Stimulated activated CD8-positive, alpha-beta memory T cell treated with anti-CD3 and anti-CD28 coated beads, Interleukin-15, amount 100 ng/mL, for 48 hours (primary cell): ENCODE measurements at regions not wholly inside any gene's neighbourhood (a gene's known extent, or its start where the extent isn't known, plus 50 kb on each side); places are given as distances from the start of the nearest gene placed in this dataset.
"Not testable (repeated sequence)": the region's sequence is repeated elsewhere in the genome, so short reads cannot be mapped to it uniquely, and the experiment has no call there.

Experiments
- DNase-seq, 2 donors: peaks; one replicate each; pipeline ENCODE4 v3.0.0-alpha.2; 2020; ENCODE audit warnings: low read depth in 2 of 2

GRCh38 chr16:61432421-61432820 lies 603.8 kb downstream of the CDH8 start:
- no peak for DNase-seq

GRCh38 chr16:61421111-61421510 lies 615.1 kb downstream of the CDH8 start:
- no peak for DNase-seq

- DNase-seq: no peak
These were observed 616.4 kb downstream of the CDH8 start for GRCh38 chr16:61419791-61420190.

- DNase-seq: not testable (repeated sequence)
These were observed 617.4 kb downstream of the CDH8 start for GRCh38 chr16:61418802-61419201.

- no peak for DNase-seq
These were observed 621.1 kb downstream of the CDH8 start for GRCh38 chr16:61415126-61415525.

- DNase-seq: no peak
These were observed 623.2 kb downstream of the CDH8 start for GRCh38 chr16:61413021-61413420.

GRCh38 chr16:61412562-61412961 lies 623.7 kb downstream of the CDH8 start:
- DNase-seq: no peak

- no peak for DNase-seq
These were observed 626.6 kb downstream of the CDH8 start for GRCh38 chr16:61409604-61410003.

- DNase-seq: no peak
These were observed 632.9 kb downstream of the CDH8 start for GRCh38 chr16:61403386-61403785.

- no peak for DNase-seq
These were observed 644.3 kb downstream of the CDH8 start for GRCh38 chr16:61391896-61392295.

- DNase-seq: no peak
These were observed 645.1 kb downstream of the CDH8 start for GRCh38 chr16:61390965-61391637.

- DNase-seq: no peak
These were observed 650.7 kb downstream of the CDH8 start for GRCh38 chr16:61385392-61386071.

- DNase-seq: no peak
These were observed 653.8 kb downstream of the CDH8 start for GRCh38 chr16:61382435-61382834.

GRCh38 chr16:61379311-61379710 lies 656.9 kb downstream of the CDH8 start:
- DNase-seq: no peak

- no peak for DNase-seq
These were observed 662.2 kb downstream of the CDH8 start for GRCh38 chr16:61374071-61374470.

- no peak for DNase-seq
These were observed 664.4 kb downstream of the CDH8 start for GRCh38 chr16:61371881-61372280.

GRCh38 chr16:61371388-61371787 lies 664.9 kb downstream of the CDH8 start:
- no peak for DNase-seq

- no peak for DNase-seq
These were observed 665.7 kb downstream of the CDH8 start for GRCh38 chr16:61370564-61370963.

- no peak for DNase-seq
These were observed 670.2 kb downstream of the CDH8 start for GRCh38 chr16:61366006-61366405.

GRCh38 chr16:61364990-61365389 lies 671.2 kb downstream of the CDH8 start:
- no peak for DNase-seq

- DNase-seq: no peak
These were observed 673.7 kb downstream of the CDH8 start for GRCh38 chr16:61362585-61362984.

GRCh38 chr16:61344791-61345190 lies 691.4 kb downstream of the CDH8 start:
- DNase-seq: no peak

- no peak for DNase-seq
These were observed 703.8 kb downstream of the CDH8 start for GRCh38 chr16:61332461-61332860.

GRCh38 chr16:61324044-61324443 lies 712.2 kb downstream of the CDH8 start:
- DNase-seq: no peak
